Thyroid gland (tissue), 4 donors: ENCODE measurements at regions not wholly inside any gene's neighbourhood (a gene's known extent, or its start where the extent isn't known, plus 50 kb on each side); places are given as distances from the start of the nearest gene placed in this dataset.

Experiments used
- CTCF ChIP-seq, 6 experiments: fragments of 200-600 bp in 3 of 6; fragments of 450-650 bp in 3 of 6; sonication (generic) in 3 of 6; IDR thresholded peaks; one replicate each; pipeline ENCODE4 v1.5.1; 2016 to 2019; ENCODE audit warnings: antibody characterized with exemption in 6 of 6, mild to moderate bottlenecking in 2 of 6, inconsistent platforms in 1 of 6, moderate library complexity in 1 of 6
- POLR2A ChIP-seq, 2 donors: fragments of 450-650 bp; IDR thresholded peaks; one replicate each; pipeline ENCODE4 v1.6.1; 2017; ENCODE audit warnings: antibody characterized with exemption in 2 of 2, mild to moderate bottlenecking in 2 of 2, moderate library complexity in 1 of 2

DNA sequence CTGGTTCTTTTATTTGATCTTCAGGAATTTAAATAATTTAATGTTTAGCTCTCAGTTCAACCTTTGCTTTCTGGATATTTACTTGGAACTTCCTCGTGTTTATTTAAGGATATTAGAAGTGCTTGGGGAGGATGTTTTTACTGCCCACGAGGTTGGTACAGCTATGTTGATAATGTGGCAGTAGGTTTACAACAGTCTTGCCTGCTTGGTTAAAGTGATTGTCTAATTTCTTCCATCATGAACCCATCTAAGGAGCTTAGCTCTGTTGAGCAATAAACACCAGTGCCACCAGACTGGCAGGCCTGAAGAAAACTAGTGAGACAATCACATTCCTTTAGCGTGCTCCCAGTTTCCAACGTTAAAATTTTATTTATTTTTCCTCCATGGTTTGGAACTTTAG lies 94.5 kb downstream of the ICOS start:
- TF ChIP-seq POLR2A (IDR thresholded peaks at IDR 0.05) (no peak), CTCF (IDR thresholded peaks at IDR 0.05) (no peak)
